ENCODE measurements at regions not wholly inside any gene's neighbourhood (a gene's known extent, or its start where the extent isn't known, plus 50 kb on each side); places are given as distances from the start of the nearest gene placed in this dataset.

DNA sequence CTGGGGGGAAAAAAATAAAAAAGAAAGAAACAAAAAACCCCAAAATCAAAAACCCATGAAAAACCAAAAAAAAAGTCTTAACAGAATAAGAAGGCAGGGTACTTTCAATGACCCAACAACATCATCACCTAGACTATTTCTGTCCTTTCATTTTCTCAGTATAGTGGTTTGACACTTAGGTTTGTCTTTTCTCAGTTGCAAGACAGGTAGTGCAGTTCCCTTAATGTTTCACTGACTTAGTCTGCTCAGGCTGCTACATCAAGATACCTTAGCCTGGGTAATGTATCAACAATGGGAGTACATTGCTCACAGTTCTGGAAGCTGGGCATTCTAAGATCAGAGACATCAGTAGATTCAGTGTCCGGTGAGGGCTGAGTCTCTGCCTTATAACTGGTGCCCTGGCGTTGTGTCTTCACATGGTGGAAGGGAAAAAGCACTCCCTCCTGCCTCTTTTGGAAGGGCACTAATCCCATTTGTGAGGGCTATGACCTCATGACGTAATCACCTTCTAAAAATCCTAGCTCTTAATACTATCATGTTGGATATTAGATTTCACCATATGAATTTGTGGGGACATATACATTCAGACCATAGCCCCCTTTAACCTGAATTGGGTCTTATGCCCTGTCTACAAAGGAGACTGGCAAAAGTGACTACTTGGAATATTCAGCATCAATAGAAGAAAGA is 362.3 kb upstream of the RBFOX1 start:
- TF ChIP-seq, protein P1, sequence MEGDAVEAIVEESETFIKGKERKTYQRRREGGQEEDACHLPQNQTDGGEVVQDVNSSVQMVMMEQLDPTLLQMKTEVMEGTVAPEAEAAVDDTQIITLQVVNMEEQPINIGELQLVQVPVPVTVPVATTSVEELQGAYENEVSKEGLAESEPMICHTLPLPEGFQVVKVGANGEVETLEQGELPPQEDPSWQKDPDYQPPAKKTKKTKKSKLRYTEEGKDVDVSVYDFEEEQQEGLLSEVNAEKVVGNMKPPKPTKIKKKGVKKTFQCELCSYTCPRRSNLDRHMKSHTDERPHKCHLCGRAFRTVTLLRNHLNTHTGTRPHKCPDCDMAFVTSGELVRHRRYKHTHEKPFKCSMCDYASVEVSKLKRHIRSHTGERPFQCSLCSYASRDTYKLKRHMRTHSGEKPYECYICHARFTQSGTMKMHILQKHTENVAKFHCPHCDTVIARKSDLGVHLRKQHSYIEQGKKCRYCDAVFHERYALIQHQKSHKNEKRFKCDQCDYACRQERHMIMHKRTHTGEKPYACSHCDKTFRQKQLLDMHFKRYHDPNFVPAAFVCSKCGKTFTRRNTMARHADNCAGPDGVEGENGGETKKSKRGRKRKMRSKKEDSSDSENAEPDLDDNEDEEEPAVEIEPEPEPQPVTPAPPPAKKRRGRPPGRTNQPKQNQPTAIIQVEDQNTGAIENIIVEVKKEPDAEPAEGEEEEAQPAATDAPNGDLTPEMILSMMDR (conservative IDR thresholded peaks at IDR 0.05 in 1 of 2, IDR thresholded peaks at IDR 0.05 in 1 of 2; ENCODE audit: low read depth in 1 of 2, low read length in 2 of 2): no peak
- no peak for TF ChIP-seq EZH2 (IDR thresholded peaks at IDR 0.05; ENCODE audit: low read length, missing control alignments)

Measured in fibroblast of lung (primary cell).